Renal pelvis (tissue), 1 donor: ENCODE measurements at regions not wholly inside any gene's neighbourhood (a gene's known extent, or its start where the extent isn't known, plus 50 kb on each side); places are given as distances from the start of the nearest gene placed in this dataset.
A peak's percentile ranks its signal among the peaks of the same experiment; 100 is the strongest.

Source experiments
- DNase-seq: peaks from one replicate; pipeline ENCODE4 v3.0.0-alpha.2; 2013

- DNase-seq, result no peak
These were observed 489.6 kb downstream of the BMP2 start for GRCh38 chr20:7257099-7257498.

GRCh38 chr20:7257692-7258466 is 490.4 kb downstream of the BMP2 start:
- no peak for DNase-seq

GRCh38 chr20:7262803-7263202 is 495.3 kb downstream of the BMP2 start:
- DNase-seq, result no peak

GRCh38 chr20:7264137-7264536 is 496.7 kb downstream of the BMP2 start:
- DNase-seq, result no peak

GRCh38 chr20:7269452-7269851 is 502.0 kb downstream of the BMP2 start:
- no peak for DNase-seq

- DNase-seq, result no peak
These were observed 505.0 kb downstream of the BMP2 start for GRCh38 chr20:7272512-7272911.

- no peak for DNase-seq
These were observed 507.4 kb downstream of the BMP2 start for GRCh38 chr20:7274870-7275269.

- no peak for DNase-seq
These were observed 508.3 kb downstream of the BMP2 start for GRCh38 chr20:7275645-7276237.

- DNase-seq, result peak; percentile 87
These were observed 518.6 kb downstream of the BMP2 start for GRCh38 chr20:7285918-7286556.

GRCh38 chr20:7291323-7291943 is 523.9 kb downstream of the BMP2 start:
- no peak for DNase-seq

- DNase-seq, result no peak
These were observed 524.5 kb downstream of the BMP2 start for GRCh38 chr20:7291946-7292345.

GRCh38 chr20:7294816-7295360 is 527.4 kb downstream of the BMP2 start:
- DNase-seq, result no peak

- DNase-seq, result no peak
These were observed 534.3 kb downstream of the BMP2 start for GRCh38 chr20:7301807-7302206.

- DNase-seq, result no peak
These were observed 534.8 kb downstream of the BMP2 start for GRCh38 chr20:7302250-7302649.

GRCh38 chr20:7305976-7306375 is 538.5 kb downstream of the BMP2 start:
- no peak for DNase-seq

GRCh38 chr20:7308163-7308562 is 540.7 kb downstream of the BMP2 start:
- DNase-seq, result no peak

- DNase-seq, result no peak
These were observed 545.6 kb downstream of the BMP2 start for GRCh38 chr20:7313047-7313446.

- no peak for DNase-seq
These were observed 556.5 kb downstream of the BMP2 start for GRCh38 chr20:7323957-7324356.

- no peak for DNase-seq
These were observed 560.3 kb downstream of the BMP2 start for GRCh38 chr20:7327810-7328209.

GRCh38 chr20:7330850-7331249 is 563.4 kb downstream of the BMP2 start:
- no peak for DNase-seq

GRCh38 chr20:7332169-7332568 is 564.7 kb downstream of the BMP2 start:
- no peak for DNase-seq

GRCh38 chr20:7333841-7334240 is 566.4 kb downstream of the BMP2 start:
- DNase-seq, result no peak

- no peak for DNase-seq
These were observed 578.5 kb downstream of the BMP2 start for GRCh38 chr20:7346026-7346425.
